ENCODE measurements at regions not wholly inside any gene's neighbourhood (a gene's known extent, or its start where the extent isn't known, plus 50 kb on each side); places are given as distances from the start of the nearest gene placed in this dataset.
"Not testable (repeated sequence)": the region's sequence is repeated elsewhere in the genome, so short reads cannot be mapped to it uniquely, and the experiment has no call there.

- no peak for TF ChIP-seq POU2F2 (IDR thresholded peaks at IDR 0.05; ENCODE audit: low read depth, low read length)
- TF ChIP-seq POLR2A (IDR thresholded peaks at IDR 0.05; ENCODE audit: low read depth, low read length) = no peak
- no peak for TF ChIP-seq PAX5 (IDR thresholded peaks at IDR 0.05; ENCODE audit: insufficient read depth, low read length, severe bottlenecking)
- TF ChIP-seq POLR2AphosphoS5 (IDR thresholded peaks at IDR 0.05; ENCODE audit: low read depth, low read length) = no peak
- no peak for TF ChIP-seq SPI1 (IDR thresholded peaks at IDR 0.05; ENCODE audit: low read depth, low read length)
- TF ChIP-seq TAF1 (IDR thresholded peaks at IDR 0.05; ENCODE audit: low read depth, low read length) = no peak
- FAIRE-seq (no peak), DNase-seq (ENCODE audit: insufficient read length, low spot score) (no peak)
Observed at GRCh38 chr2:120641366-120641771, 94.3 kb upstream of the GLI2 start.

- TF ChIP-seq SPI1 (IDR thresholded peaks at IDR 0.05; ENCODE audit: low read depth, low read length) (no peak), POLR2AphosphoS5 (IDR thresholded peaks at IDR 0.05; ENCODE audit: low read depth, low read length) (no peak), POLR2A (IDR thresholded peaks at IDR 0.05; ENCODE audit: low read depth, low read length) (no peak), PAX5 (IDR thresholded peaks at IDR 0.05; ENCODE audit: insufficient read depth, low read length, severe bottlenecking) (no peak), POU2F2 (IDR thresholded peaks at IDR 0.05; ENCODE audit: low read depth, low read length) (no peak), TAF1 (IDR thresholded peaks at IDR 0.05; ENCODE audit: low read depth, low read length) (no peak)
- DNase-seq (ENCODE audit: insufficient read length, low spot score) (no peak), FAIRE-seq (no peak)
Observed at GRCh38 chr2:120642646-120643045, 93.0 kb upstream of the GLI2 start.

GRCh38 chr2:120646994-120647393 is 88.7 kb upstream of the GLI2 start:
- FAIRE-seq (no peak), DNase-seq (ENCODE audit: insufficient read length, low spot score) (no peak)
- TF ChIP-seq TAF1 (IDR thresholded peaks at IDR 0.05; ENCODE audit: low read depth, low read length) = no peak

- FAIRE-seq = no peak
- TF ChIP-seq POLR2AphosphoS5 (IDR thresholded peaks at IDR 0.05; ENCODE audit: low read depth, low read length) (no peak), POLR2A (IDR thresholded peaks at IDR 0.05; ENCODE audit: low read depth, low read length) (no peak), POU2F2 (IDR thresholded peaks at IDR 0.05; ENCODE audit: low read depth, low read length) (no peak), SPI1 (IDR thresholded peaks at IDR 0.05; ENCODE audit: low read depth, low read length) (no peak), PAX5 (IDR thresholded peaks at IDR 0.05; ENCODE audit: insufficient read depth, low read length, severe bottlenecking) (no peak)
- DNase-seq (ENCODE audit: insufficient read length, low spot score) = no peak
Observed at GRCh38 chr2:120647487-120647886, 88.2 kb upstream of the GLI2 start.

GRCh38 chr2:120649381-120649780 is 86.3 kb upstream of the GLI2 start:
- FAIRE-seq; DNase-seq (ENCODE audit: insufficient read length, low spot score): not testable (repeated sequence)

GRCh38 chr2:120650022-120650644 is 85.5 kb upstream of the GLI2 start:
- FAIRE-seq (no peak), DNase-seq (ENCODE audit: insufficient read length, low spot score) (no peak)
- TF ChIP-seq PAX5 (IDR thresholded peaks at IDR 0.05; ENCODE audit: insufficient read depth, low read length, severe bottlenecking) (no peak), SPI1 (IDR thresholded peaks at IDR 0.05; ENCODE audit: low read depth, low read length) (no peak), POU2F2 (IDR thresholded peaks at IDR 0.05; ENCODE audit: low read depth, low read length) (no peak), POLR2A (IDR thresholded peaks at IDR 0.05; ENCODE audit: low read depth, low read length) (no peak), TAF1 (IDR thresholded peaks at IDR 0.05; ENCODE audit: low read depth, low read length) (no peak), POLR2AphosphoS5 (IDR thresholded peaks at IDR 0.05; ENCODE audit: low read depth, low read length) (no peak)

- no peak for TF ChIP-seq TAF1 (IDR thresholded peaks at IDR 0.05; ENCODE audit: low read depth, low read length)
- no peak for TF ChIP-seq POLR2AphosphoS5 (IDR thresholded peaks at IDR 0.05; ENCODE audit: low read depth, low read length)
- no peak for TF ChIP-seq SPI1 (IDR thresholded peaks at IDR 0.05; ENCODE audit: low read depth, low read length)
- TF ChIP-seq POU2F2 (IDR thresholded peaks at IDR 0.05; ENCODE audit: low read depth, low read length) = no peak
- TF ChIP-seq POLR2A (IDR thresholded peaks at IDR 0.05; ENCODE audit: low read depth, low read length) = no peak
- DNase-seq (ENCODE audit: insufficient read length, low spot score) (no peak), FAIRE-seq (no peak)
Observed at GRCh38 chr2:120651818-120652217, 83.8 kb upstream of the GLI2 start.

- TF ChIP-seq PAX5 (IDR thresholded peaks at IDR 0.05; ENCODE audit: insufficient read depth, low read length, severe bottlenecking) (no peak), POU2F2 (IDR thresholded peaks at IDR 0.05; ENCODE audit: low read depth, low read length) (no peak), POLR2AphosphoS5 (IDR thresholded peaks at IDR 0.05; ENCODE audit: low read depth, low read length) (no peak), SPI1 (IDR thresholded peaks at IDR 0.05; ENCODE audit: low read depth, low read length) (no peak), TAF1 (IDR thresholded peaks at IDR 0.05; ENCODE audit: low read depth, low read length) (no peak), POLR2A (IDR thresholded peaks at IDR 0.05; ENCODE audit: low read depth, low read length) (no peak)
- DNase-seq (ENCODE audit: insufficient read length, low spot score) (no peak), FAIRE-seq (no peak)
Observed at GRCh38 chr2:120653046-120653445, 82.6 kb upstream of the GLI2 start.

GRCh38 chr2:120653871-120654270 is 81.8 kb upstream of the GLI2 start:
- DNase-seq (ENCODE audit: insufficient read length, low spot score) (no peak), FAIRE-seq (no peak)
- TF ChIP-seq POLR2AphosphoS5 (IDR thresholded peaks at IDR 0.05; ENCODE audit: low read depth, low read length) (no peak), TAF1 (IDR thresholded peaks at IDR 0.05; ENCODE audit: low read depth, low read length) (no peak)

- DNase-seq (ENCODE audit: insufficient read length, low spot score) (no peak), FAIRE-seq (no peak)
- TF ChIP-seq POU2F2 (IDR thresholded peaks at IDR 0.05; ENCODE audit: low read depth, low read length) = no peak
- TF ChIP-seq POLR2AphosphoS5 (IDR thresholded peaks at IDR 0.05; ENCODE audit: low read depth, low read length) = no peak
- TF ChIP-seq PAX5 (IDR thresholded peaks at IDR 0.05; ENCODE audit: insufficient read depth, low read length, severe bottlenecking) = no peak
Observed at GRCh38 chr2:120654381-120655134, 81.1 kb upstream of the GLI2 start.

Measured in GM12891 (cell line).